HepG2 (cell line): ENCODE measurements at regions not wholly inside any gene's neighbourhood (a gene's known extent, or its start where the extent isn't known, plus 50 kb on each side); places are given as distances from the start of the nearest gene placed in this dataset.

ENCODE experiments used
- ATF3 ChIP-seq: sonication (generic); formaldehyde crosslinking; IDR thresholded peaks from 2 replicates; pipeline ENCODE4 v1.4.0; 2020; ENCODE audit warnings: missing genetic modification reagents
- CHD2 ChIP-seq: IDR thresholded peaks from 2 replicates; pipeline ENCODE4 v1.6.1; 2011; ENCODE audit warnings: low read depth, low read length, improper control_type of control experiment
- TFAP4 ChIP-seq: sonication (generic); IDR thresholded peaks from 2 replicates; pipeline ENCODE4 v1.6.1; 2016; ENCODE audit warnings: low read depth, borderline replicate concordance

DNA sequence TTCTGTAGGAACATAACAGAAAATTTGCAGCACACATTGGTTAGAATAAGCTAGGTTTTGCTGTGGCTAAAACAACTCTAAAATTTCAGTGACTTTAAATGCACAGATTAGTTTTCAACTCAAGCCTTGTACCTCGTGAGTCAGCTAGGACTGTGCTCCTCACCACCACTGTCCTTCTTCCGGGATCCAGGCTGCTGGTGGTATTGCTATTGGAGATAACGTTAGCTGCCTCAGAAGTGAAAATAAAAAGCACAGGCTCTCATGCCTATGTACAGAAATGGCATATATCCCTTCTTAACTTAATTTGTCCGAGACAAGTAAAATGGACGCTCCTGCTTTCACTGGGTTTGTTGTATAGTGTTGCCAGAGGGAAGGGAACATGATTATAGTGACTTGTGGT is 931.1 kb upstream of the EYS start:
- TF ChIP-seq TFAP4: no peak
- no peak for TF ChIP-seq CHD2
- no peak for TF ChIP-seq ATF3 (CRISPR knock-in tag)
